HG03354 (cell line): ENCODE measurements at regions not wholly inside any gene's neighbourhood (a gene's known extent, or its start where the extent isn't known, plus 50 kb on each side); places are given as distances from the start of the nearest gene placed in this dataset.
"Not testable (repeated sequence)": the region's sequence is repeated elsewhere in the genome, so short reads cannot be mapped to it uniquely, and the experiment has no call there.

Source experiments
- ATAC-seq: cut with Tn5 transposase; IDR thresholded peaks from one replicate; pipeline ENCODE4 v1.9.1; 2021; ENCODE audit warnings: mild to moderate bottlenecking; ENCODE audit not compliant: unreplicated experiment, poor library complexity, severe bottlenecking

- ATAC-seq = not testable (repeated sequence)
Observed at GRCh38 chr7:153412824-153413198, 639.4 kb upstream of the DPP6 start.

DNA sequence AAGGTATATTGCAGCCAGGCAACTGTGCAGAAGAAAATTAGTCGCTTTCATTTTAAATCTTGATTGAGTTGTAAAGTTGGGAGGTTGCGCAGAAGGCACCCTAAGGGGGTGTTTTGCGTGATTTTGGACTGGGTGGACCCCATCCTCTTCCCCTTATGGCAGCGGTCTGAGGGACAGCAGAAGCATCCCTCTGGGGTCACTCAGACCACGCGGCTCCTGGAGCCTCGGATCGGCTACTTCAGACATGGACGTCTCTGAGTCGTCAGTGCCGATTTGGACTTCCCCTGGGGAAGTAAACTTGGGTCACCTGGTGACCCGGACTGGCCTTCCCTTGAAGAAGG, 639.0 kb upstream of the DPP6 start:
- ATAC-seq = no peak

- ATAC-seq = no peak
Observed at GRCh38 chr7:153413540-153414287, 638.5 kb upstream of the DPP6 start.

- ATAC-seq = no peak
Observed at GRCh38 chr7:153414288-153414629, 637.9 kb upstream of the DPP6 start.

DNA sequence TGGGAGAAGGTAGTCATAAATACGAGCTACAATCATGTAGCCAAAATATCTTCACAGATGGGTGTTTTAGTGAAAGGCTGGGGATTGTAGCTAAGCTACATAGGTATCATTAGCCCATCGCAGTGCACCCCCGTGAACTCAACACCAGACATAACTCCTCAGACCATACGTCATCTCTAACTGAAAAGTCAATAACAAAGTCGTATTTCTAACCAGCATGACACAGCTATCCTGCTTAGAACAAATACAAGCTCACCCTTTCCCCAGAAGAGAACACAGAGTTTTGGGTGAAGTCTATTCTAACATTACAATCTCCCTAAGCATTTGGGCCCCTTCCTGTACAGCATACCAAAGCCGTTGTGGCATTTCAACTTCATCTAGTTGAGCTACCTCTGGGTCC, 636.6 kb upstream of the DPP6 start:
- no peak for ATAC-seq

DNA sequence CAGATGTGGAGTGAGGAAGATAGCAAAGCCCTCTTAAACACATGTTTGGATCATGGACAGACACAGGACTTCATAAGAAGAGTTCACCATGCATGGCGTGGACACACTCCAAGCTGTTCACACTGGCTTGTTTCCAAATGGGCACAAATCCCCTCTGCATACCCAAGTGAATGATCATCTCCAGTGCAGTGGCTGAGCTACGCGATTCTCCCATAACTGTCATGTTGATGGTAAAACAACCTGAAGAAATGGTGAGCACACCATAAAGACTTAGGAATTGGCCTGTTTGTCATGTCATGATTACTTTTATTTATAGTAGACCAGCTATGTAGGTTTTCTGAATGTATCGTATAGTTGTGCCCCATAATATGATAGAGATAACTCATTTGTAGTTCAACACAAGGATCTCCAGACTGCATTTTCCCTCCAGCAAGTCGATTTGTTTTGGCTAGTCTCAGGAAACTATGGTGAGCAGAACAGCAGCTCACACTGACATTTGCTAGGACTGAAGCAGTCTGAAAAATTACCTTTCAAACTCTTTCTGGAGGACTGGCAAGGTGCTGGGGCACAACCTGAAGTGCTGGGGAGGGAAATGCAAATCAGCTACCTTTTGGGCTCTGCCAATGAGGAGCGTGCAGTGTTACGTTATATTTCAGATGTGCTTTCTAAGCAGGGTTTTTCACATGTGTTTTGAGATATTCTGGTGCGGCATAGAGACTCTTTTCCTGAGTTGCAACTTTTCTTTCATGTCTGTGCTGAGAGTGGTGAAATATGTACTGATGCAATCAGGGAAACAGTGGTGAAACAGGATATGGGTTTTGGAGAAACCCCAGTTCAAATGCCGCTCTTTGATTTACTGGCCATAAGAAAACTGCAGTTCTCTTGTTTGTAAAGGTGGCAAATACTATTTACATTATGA, 629.6 kb upstream of the DPP6 start:
- no peak for ATAC-seq

DNA sequence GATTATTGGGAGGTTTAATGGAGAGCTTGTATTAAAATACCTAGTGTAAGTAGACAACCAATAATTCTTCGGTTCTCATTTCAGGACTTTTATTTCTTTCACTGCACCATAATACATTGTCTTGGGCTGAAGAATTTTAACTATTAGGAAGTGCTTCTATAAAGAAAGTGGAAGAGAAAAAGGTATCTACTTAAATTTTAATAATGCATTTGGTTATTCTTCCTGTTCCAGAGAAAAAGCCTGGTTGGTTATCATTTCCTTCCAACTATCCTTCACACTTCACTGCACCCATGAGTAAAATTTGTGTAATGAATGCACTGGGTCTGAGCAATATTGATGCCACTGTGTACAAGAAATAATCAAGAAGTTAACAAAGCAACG, 629.0 kb upstream of the DPP6 start:
- ATAC-seq = no peak

GRCh38 chr7:153430931-153431330, 621.3 kb upstream of the DPP6 start:
- no peak for ATAC-seq

GRCh38 chr7:153432063-153432462, 620.1 kb upstream of the DPP6 start:
- no peak for ATAC-seq

DNA sequence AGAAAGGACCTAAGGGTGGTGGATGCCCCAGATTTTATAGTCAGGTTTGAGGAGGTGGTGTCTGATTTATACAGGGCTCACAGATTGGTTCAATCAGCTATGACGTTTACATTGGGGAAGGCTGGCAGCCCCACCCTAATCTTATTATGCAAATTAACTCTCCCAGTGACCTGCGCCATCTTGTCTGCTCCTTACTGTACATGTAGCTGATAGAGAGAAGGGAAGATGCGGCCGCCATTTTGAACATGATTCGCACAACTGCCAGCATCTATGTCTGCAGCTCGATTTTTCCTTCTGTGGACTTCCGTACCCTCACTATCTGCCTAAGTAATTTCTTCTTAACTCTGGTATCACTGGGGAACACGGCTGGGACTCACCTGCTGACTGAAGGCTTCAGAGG, 619.0 kb upstream of the DPP6 start:
- no peak for ATAC-seq

DNA sequence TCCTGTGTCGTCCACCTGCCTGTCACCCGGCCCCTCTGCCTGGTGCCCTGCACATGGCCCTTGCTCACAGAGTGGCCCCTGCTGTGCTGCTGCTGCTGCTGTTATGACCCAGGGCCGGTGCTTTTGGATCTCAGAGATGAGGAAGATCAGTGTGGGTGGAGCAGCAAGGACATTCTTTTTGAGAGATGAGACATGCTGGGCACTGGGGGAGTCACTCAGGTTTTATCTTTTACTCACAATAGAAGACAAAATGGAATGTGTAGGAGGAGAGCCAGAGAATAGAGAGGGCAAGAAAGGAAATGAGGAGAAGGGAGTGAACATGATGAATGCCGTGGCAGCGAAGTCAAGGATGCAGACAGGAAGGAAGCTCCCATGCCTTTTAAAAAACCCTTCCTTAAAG, 611.5 kb upstream of the DPP6 start:
- no peak for ATAC-seq

GRCh38 chr7:153443032-153443701, 609.0 kb upstream of the DPP6 start:
- no peak for ATAC-seq

DNA sequence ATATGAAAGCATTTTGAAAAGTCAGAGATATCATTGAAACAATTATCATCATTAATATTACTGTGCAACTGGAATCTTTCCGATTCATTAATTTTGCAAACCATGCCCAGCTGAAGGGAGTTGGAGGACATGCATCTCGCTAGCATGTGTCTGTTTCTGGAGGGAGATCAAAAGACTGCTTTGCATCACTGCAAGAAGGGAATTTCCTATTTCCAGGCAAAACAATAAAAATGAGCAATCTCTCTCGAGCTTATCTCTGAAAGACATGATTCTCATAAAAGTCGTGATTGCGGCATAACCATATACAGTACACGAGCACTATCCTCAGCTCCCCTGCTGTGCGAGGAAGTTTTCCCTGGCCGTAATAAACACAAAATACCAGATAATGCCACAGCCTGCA, 607.6 kb upstream of the DPP6 start:
- no peak for ATAC-seq

DNA sequence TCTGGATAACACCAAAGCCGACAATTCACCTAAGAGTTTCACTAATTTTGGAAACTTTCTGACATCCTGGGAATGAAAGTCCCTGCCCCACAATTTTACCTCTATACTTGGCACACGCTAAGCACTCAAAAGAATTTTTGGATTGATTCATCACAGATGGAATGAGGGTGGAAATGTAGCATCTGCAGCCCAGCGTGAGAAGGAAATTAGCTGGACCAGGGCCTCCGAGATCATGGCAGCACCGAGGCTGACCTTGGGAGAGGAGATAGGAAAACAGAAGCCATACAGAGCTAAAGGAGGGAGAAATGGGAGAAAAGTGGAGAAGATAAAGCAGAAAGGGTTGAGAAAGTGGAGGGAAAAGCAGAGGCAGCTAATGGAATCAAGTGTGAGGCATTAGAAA, 606.6 kb upstream of the DPP6 start:
- no peak for ATAC-seq

DNA sequence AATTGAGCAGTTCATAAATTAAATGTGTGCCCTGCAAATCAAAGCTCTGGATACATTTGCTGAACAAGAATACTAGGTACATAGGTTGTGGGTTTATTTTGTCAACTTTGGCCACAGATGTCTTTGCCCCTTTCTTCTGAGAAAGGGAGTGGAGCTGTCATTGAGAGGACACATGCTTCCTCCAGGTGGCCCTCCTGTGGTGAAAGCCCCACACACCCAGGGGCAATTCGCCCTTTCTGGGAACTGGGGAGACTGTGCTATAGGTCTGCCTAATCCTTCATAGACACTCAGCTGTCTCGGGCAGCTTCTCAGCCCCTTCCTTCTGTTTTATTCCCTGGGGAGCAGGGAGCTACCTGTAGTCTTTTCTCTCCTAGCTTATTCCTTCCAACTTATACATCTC, 605.7 kb upstream of the DPP6 start:
- ATAC-seq = no peak

DNA sequence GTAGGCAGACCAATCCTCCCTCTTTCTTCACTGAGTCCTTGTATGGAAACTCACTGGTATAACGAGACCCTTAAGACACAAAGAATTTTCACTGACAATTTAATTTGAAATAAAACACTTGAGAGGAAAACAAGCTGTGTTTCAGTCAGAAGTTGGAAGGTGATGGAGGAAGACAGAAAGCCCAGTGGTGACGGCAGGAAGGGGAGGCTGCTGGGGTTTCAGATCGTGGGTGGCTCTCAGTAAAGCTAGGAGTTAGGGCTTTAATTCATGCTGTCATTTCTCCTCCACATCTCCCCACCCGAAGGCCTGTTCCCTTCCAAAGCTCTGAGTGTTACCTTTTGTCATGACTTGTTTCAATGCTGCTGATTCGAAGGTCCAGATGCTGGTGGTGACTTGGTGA, 605.2 kb upstream of the DPP6 start:
- ATAC-seq = no peak

DNA sequence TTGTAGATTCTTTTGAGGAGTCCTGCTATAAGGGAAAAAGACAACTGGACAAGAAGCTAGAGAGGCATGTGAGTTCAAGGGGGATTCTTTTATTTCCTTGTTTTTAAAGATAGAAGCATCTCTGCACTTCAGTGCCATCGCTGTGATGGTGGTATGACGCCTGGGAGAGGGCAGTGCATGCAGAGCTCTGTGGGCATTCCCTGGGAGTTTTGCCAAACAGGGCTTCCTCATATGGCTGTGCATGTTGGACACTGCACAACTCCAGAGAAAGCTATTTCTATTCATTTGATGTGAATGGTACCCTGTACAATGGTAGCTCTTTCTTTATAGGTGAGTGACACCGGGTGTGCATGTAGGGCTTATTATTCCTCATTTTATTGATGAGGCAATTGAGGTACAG, 599.5 kb upstream of the DPP6 start:
- ATAC-seq = no peak

- ATAC-seq = no peak
Observed at GRCh38 chr7:153454306-153454705, 597.9 kb upstream of the DPP6 start.

- ATAC-seq = no peak
Observed at GRCh38 chr7:153457746-153458145, 594.5 kb upstream of the DPP6 start.

- no peak for ATAC-seq
Observed at GRCh38 chr7:153470004-153470671, 582.1 kb upstream of the DPP6 start.
